ENCODE measurements at regions not wholly inside any gene's neighbourhood (a gene's known extent, or its start where the extent isn't known, plus 50 kb on each side); places are given as distances from the start of the nearest gene placed in this dataset.

DNA sequence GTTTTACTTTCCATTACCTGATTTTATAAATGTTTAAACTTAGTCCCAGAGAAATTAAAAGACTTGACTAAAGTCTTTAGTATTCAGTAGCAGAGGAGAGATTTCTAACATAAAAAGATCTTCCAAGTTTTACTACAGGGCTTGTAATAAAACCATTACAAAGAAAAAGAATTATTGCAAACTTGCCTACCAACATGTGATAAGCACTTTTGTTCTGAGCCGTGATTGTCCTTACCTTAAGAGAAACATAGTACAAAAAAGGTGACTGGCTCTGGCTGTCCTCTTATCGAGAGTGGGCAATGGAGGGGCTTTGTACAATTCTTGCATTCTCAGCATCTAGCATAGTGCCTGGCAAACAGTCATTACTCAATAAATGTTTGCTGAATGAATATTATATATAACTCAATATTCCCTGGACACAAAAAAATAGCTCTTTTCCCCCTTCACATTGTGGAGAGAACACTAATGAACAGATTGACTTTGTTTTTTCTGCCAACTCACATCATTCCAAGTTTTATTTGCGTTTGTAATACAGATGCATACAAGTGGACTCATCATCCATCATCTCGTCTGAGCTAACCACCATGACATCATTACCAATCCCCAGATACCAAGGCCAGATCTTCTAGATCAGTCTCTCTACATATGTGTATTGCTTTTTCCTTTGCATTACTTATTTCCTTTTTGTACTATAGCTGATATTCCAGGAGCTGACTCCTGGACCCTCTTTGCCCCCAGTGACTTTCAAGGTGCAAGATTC is 192.8 kb upstream of the EEA1 start:
- TF ChIP-seq POLR2A (IDR thresholded peaks at IDR 0.05), result no peak
- TF ChIP-seq, protein P1, sequence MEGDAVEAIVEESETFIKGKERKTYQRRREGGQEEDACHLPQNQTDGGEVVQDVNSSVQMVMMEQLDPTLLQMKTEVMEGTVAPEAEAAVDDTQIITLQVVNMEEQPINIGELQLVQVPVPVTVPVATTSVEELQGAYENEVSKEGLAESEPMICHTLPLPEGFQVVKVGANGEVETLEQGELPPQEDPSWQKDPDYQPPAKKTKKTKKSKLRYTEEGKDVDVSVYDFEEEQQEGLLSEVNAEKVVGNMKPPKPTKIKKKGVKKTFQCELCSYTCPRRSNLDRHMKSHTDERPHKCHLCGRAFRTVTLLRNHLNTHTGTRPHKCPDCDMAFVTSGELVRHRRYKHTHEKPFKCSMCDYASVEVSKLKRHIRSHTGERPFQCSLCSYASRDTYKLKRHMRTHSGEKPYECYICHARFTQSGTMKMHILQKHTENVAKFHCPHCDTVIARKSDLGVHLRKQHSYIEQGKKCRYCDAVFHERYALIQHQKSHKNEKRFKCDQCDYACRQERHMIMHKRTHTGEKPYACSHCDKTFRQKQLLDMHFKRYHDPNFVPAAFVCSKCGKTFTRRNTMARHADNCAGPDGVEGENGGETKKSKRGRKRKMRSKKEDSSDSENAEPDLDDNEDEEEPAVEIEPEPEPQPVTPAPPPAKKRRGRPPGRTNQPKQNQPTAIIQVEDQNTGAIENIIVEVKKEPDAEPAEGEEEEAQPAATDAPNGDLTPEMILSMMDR (IDR thresholded peaks at IDR 0.05), result no peak

Measured in breast epithelium (tissue), 3 donors.